ACHN (cell line): ENCODE measurements at regions not wholly inside any gene's neighbourhood (a gene's known extent, or its start where the extent isn't known, plus 50 kb on each side); places are given as distances from the start of the nearest gene placed in this dataset.

Experiments used
- DNase-seq: peaks from one replicate; pipeline ENCODE4 v3.0.0-alpha.2; 2015
- in situ Hi-C: cut with HindIII; loops from 2 replicates; pipeline ENCODE4 v1.10.0; 2017; ENCODE audit warnings: low sequenced_read_pairs, low pct_ligation_motif_present, low pct_unique_long_range_greater_than_20kb

DNA sequence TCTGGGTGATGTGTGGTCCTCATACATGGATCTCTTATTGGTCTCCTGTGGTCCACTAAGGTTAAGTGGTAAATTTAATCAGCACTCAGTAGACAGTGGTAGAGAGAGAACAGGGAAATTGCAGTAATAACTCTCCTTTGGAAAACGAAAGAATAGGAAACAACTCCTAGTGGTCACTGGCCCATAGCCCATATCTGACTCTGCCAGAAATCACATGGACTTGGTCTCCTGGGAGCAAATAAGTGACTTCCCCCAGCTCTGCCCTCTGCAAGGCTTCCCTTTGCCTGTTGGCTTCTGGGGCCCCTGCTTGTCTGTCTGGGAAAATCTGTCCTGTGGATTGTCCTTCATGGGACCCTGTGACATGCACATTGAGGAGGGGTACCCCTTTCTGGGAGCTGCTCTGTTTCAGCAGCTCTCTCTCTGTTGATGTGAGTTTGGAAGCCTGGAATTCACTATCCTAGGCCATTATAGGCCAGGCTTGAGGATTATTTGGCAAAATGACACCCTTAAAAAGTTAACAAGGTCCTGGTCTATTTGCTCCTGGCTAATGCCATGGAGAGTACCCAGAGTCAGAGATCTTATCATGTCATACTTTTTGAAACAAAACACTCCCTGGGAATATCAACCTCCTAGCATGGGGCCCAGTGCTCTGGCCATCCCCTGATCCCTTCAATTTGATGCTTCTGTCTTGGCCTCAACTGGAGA, 58.0 kb upstream of the HNF1B start:
- no peak for DNase-seq
- in situ Hi-C loops, result no loop called here

- in situ Hi-C loops, result no loop called here
- no peak for DNase-seq
Measured at GRCh38 chr17:37802061-37802595, 57.3 kb upstream of the HNF1B start.

GRCh38 chr17:37801171-37801570, 56.3 kb upstream of the HNF1B start:
- no peak for DNase-seq
- in situ Hi-C loops, result no loop called here

GRCh38 chr17:37797206-37797605, 52.3 kb upstream of the HNF1B start:
- in situ Hi-C loops, result no loop called here
- no peak for DNase-seq

GRCh38 chr17:37796076-37796475, 51.2 kb upstream of the HNF1B start:
- in situ Hi-C loops, result no loop called here
- no peak for DNase-seq
